ENCODE measurements at regions not wholly inside any gene's neighbourhood (a gene's known extent, or its start where the extent isn't known, plus 50 kb on each side); places are given as distances from the start of the nearest gene placed in this dataset.

- TF ChIP-seq POLR2AphosphoS5 (IDR thresholded peaks at IDR 0.05; ENCODE audit: low read depth, low read length) = no peak
- no peak for TF ChIP-seq POLR2A (IDR thresholded peaks at IDR 0.05; ENCODE audit: low read depth, low read length)
- TF ChIP-seq TAF1 (IDR thresholded peaks at IDR 0.05; ENCODE audit: borderline replicate concordance, low read depth, low read length) = no peak
Measured at GRCh38 chr2:57725337-57725947, 321.2 kb upstream of the VRK2 start.

Data from GM12892 (cell line).